NCI-H1694 treated with DMSO at 0.1 percent for 48 hours (cell line): ENCODE measurements at regions not wholly inside any gene's neighbourhood (a gene's known extent, or its start where the extent isn't known, plus 50 kb on each side); places are given as distances from the start of the nearest gene placed in this dataset.

Experiments
- DNase-seq: peaks from one replicate; lab custom pipeline; 2025; lab: John Stamatoyannopoulos, UW

DNA sequence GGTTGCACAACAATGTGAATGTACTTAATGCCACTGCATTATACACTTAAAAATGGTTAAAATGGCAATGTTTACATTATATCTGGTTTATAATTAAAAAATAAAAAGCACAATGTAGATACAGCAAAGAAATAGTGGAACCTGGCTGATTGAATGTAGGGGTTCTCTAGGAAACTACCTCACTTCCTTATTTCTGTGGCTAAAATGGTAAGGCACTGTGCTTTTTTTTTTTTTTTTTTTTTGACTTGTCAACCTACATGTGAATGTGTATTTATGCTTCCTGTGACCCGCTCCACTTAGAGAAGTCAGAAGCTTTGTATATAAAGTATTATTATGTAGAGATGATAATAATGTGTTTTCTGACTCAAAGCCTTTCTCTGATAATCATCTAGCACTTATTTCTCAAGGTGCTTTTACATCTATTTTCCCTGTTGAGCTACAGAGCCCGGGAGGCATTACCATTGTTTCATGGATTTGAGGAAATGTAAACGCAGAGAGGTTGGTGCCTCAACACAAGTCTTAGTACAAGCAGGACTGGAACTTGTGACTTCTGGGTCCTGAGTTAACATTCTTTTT, 55.0 kb downstream of the SOX4 start:
- DNase-seq: no peak

- DNase-seq: no peak
Observed at GRCh38 chr6:21653323-21653722, 59.8 kb downstream of the SOX4 start.

DNA sequence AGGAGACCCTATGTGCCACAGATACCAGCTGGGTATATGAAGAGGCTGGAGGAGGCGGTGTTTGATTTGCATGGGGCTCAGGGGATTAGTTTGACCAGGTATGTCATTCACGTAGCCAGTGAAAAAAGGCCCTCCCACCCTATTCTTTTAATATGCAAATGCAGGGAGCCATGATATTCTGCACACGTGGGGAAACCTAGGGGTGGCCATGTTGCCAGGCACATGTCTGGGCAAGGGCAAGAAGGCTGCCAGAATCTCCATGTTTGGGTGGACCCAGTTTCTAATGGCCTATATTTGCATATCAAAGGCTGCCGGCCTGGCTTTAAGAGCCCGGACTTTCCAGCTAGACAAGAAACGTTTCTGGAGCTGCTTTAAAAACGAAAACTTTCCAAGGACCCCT, 60.4 kb downstream of the SOX4 start:
- no peak for DNase-seq

DNA sequence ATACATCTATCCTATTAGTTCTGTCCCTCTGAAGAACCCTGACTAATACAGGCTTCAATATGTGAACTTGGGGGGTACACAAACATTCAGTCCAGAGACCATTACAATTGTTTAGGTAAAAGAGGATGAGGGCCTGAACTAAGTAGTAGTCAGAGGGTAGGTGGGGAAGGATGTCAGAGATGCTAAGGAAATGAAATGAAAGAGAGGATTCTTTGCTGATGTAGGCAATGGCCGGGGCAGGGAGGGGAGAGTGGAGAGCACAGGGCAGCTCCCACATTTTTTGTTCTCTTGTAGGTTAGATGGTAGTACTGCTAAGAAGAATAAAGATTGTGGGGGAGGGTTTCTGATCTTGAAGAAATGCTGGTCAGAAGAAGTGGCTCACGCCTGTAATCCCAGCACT, 60.8 kb downstream of the SOX4 start:
- no peak for DNase-seq

DNA sequence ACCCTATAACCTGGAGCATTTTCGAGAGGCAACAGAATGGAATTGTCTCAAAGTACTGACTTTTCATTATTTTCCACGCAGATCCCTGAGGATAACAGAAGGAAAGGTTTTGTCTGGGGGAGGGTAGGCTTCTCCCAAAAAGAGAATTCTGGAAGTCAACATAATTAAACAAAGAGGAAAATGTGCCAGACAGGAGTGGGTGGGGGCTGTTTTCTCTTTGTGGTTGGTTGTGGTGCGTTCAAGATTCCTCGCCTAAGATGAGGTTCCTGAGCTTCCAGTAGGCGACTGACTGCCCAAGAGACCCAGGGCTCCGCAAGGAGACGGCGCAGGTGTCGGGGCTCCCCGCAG, 70.4 kb downstream of the SOX4 start:
- no peak for DNase-seq

DNA sequence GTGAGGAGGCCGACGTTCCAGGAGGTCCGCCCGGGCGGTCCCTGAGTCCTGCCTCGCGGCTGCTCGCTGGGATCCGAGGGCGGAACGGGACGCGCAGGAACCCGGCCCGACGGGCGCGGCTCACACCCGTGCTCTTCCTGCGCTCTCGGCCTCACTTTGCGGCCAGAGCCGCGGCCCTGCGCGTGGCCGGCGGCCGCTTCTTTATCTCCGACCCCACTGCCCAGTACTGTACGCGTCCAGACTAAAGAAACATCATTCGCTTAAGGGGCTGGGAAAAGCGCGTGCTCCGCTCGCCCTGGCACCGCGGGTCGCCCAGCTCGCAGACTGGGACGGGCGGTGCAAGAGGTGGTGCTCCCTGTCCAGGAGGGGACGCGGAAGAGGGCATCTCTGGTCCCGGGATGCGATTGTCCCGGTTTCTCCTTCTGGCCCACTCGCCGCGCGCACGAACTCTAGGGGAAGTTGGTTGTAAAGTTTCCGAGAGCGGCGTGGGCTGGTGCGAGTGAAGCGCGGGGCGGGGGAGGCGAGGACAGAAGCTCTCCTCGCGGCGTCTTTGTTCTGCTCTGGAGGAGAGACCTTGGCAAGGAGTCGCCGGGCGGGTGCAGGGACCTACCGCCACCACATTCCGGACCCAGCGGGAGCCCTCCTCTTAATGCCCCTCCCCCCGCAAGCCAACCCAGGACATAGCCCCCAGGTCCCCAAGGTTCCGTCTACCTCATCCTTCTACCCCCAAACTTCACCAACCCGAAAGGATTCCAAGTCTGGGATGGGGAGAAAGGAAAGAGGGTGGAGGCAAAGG, 71.0 kb downstream of the SOX4 start:
- DNase-seq: no peak

- no peak for DNase-seq
Observed at GRCh38 chr6:21665110-21665391, 71.5 kb downstream of the SOX4 start.

DNA sequence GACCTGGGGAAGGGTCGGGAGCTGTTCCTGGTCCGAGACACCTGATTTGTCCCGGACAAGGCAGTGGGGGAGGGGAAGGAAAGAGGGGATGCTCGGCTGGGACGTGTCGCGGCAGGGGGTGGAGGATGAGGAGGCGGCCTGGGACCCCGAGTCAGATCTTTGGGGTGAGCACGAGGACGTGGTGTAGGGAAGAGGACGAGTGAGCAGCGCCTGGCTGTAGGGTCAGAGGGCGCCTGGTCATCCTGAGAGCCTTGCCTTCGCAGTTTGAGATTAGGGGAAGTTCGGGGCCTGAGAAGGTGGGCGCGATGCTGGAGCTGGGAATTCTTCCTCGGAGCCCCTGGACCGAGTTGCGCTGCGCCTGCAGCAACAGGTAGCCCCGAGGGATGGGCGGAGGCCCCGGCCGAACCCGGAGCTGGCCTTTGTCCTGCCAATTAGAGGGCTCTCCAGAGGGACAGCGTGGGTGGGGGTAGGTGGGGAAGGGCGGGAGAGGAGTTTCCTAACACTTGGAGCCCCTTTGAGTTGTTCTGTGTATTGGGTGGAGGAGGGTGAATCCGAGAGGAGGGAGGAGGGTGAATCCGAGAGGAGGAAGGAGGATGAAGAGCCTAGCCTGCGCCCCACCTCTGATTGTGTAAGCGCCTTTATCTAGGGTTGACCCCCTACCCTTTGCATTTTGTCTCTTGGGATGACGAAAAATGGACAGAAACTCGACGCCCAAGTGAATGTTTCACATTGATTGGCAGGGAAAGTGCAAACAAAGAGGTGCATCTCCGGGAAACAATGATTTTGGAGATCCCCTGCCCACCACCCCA, 72.0 kb downstream of the SOX4 start:
- DNase-seq: no peak

DNA sequence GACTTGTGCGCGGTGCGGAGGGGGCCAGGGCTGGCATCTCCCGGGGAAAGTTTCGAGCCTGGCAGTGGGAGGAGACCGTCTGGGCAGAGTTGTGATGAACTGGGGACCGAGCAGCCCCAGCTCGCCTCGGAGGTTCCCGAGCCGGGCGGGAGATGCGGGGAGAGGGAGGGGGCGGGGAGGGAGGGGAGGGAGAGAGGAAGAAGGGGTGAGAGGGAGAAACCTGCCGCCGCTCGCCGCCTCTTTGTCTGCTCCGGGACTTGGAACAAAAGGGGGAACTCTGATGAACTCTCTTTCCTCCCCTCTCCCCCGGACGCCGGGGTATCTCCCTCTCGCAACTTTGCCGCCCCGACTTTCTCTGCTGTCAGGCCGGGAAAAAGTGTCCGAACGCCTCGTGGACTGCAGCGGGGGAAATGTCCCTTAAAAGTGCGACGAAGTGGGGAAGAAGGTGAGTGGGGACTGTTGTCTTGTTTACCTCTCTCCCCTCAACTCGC, 72.7 kb downstream of the SOX4 start:
- DNase-seq: no peak

GRCh38 chr6:21666853-21667681, 73.5 kb downstream of the SOX4 start:
- DNase-seq: no peak

DNA sequence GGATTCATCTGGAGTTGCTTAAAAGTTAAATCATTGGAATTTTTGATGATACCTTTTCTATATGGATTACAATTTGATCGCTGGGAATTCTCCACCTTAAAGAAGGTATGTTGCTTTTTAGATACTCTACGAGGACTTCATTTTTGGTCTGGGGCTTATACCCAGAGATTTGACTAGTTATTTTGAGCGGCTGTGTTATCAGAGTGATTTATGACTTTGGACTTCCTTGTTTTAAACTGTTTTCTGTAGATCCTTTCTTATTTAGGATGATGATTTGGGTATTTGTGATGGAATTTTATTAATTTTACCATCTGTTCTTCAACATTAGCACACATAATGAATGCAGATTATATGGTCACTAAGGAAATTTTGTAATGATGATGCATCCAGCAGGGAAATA, 75.2 kb downstream of the SOX4 start:
- no peak for DNase-seq

DNA sequence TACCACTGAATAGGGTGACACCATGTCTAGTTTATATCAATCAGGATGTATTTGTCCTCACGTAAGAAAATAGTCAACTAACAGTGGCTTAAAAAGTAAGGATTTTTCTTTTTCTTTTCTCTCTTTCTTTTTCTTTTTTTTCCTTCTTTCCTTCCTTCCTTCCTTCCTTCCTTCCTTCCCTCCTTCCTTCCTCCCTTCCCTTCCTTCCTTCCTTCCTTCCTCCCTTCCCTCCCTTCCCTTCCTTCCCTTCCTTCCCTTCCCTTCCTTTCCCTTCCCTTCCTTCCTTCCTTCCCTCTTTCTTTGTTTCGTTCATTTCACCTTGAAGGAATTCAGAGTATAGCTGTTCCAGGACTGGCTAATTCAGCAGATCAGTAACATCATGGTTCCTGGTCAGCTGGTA, 83.2 kb downstream of the SOX4 start:
- DNase-seq: no peak

DNA sequence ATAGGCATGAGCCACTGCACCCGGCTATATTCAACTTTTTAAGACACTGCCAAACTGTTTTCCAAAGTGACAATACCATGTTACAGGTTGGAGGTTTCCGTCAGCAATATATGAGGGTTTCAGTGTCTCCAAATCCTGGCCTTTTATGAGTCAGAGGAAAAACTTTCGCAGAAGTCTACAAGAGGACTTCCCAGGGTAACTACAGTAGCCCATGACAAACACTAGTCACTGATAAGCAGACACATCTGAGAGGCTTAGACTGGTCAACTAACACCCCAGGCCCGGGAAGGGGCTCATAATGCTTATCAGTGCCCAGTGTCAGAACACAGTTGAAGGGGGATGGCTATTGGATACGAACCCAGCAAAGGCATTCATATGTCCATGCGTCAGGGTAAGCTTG, 85.4 kb downstream of the SOX4 start:
- DNase-seq: no peak

DNA sequence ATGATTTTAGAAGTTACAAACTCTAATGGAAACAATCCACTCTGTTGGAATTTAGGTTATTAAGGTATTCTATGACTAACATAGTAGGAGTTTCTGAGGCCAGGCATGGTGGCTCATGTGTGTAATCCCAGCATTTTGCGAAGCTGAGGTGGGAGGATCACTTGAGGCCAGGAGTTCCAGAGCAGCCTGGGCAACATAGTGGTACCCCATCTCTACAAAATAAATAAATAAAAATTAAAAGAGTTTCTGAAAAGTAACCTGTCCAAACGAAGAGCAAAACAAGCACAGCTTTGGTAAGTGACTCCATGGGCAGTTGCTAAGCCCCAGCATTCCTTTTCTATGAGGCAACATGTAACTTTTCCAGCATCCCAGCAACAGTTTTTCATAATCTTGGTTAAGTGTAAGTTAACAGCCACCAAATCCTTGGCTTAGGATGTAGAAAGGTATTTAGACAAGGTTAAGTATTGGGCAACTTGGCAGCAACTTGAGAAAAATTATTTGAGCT, 86.3 kb downstream of the SOX4 start:
- no peak for DNase-seq

GRCh38 chr6:21680611-21681010, 87.1 kb downstream of the SOX4 start:
- DNase-seq: no peak

GRCh38 chr6:21690489-21690888, 96.9 kb downstream of the SOX4 start:
- DNase-seq: no peak

- no peak for DNase-seq
Observed at GRCh38 chr6:21691685-21692346, 98.3 kb downstream of the SOX4 start.

GRCh38 chr6:21692721-21693120, 99.2 kb downstream of the SOX4 start:
- DNase-seq: no peak

GRCh38 chr6:21694168-21694567, 100.6 kb downstream of the SOX4 start:
- DNase-seq: no peak

GRCh38 chr6:21707524-21708319, 114.2 kb downstream of the SOX4 start:
- no peak for DNase-seq

GRCh38 chr6:21708320-21708580, 114.7 kb downstream of the SOX4 start:
- no peak for DNase-seq
